ENCODE measurements at regions not wholly inside any gene's neighbourhood (a gene's known extent, or its start where the extent isn't known, plus 50 kb on each side); places are given as distances from the start of the nearest gene placed in this dataset.
A peak's percentile ranks its signal among the peaks of the same experiment; 100 is the strongest.

DNA sequence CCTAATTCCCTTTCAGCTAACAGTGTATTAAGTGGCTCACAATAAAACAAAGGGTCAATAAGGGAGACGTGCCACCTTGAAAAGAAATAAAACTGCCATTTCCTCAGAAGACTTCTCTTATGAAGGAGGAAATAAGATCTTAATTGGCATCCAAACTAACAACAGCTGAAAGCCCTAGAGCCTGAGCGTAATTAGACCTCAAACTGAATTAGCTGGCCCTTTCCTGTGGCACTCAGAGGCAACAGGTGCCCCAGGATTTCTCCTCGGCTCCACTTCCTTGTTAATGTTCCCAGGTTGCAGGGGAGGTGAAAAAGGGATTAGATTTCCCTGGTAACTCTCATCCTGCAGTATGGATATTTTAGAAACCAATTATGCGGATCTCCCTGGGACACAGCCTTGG is 804.3 kb downstream of the DCDC2C start:
- peaks cover 35% of the 10 kb centered on the region for H3K4me1 Mint-ChIP-seq (ENCODE audit: low read depth)
- no peak for DNase-seq (ENCODE audit: low spot score)
- no peak for TF ChIP-seq CTCF (IDR thresholded peaks at IDR 0.05)
- peaks cover 21% of the 10 kb centered on the region for H3K9me3 Mint-ChIP-seq (ENCODE audit: low read depth)
- no peaks in the 10 kb centered on the region for H3K36me3 Mint-ChIP-seq (ENCODE audit: low read depth)
- no peak overlapping the region for H3K4me3 Mint-ChIP-seq (ENCODE audit: unreplicated experiment)
- no peak overlapping the region for H3K27ac Mint-ChIP-seq (ENCODE audit: unreplicated experiment)
- no peaks in the 10 kb centered on the region for H3K27me3 Mint-ChIP-seq (ENCODE audit: low read depth)

DNA sequence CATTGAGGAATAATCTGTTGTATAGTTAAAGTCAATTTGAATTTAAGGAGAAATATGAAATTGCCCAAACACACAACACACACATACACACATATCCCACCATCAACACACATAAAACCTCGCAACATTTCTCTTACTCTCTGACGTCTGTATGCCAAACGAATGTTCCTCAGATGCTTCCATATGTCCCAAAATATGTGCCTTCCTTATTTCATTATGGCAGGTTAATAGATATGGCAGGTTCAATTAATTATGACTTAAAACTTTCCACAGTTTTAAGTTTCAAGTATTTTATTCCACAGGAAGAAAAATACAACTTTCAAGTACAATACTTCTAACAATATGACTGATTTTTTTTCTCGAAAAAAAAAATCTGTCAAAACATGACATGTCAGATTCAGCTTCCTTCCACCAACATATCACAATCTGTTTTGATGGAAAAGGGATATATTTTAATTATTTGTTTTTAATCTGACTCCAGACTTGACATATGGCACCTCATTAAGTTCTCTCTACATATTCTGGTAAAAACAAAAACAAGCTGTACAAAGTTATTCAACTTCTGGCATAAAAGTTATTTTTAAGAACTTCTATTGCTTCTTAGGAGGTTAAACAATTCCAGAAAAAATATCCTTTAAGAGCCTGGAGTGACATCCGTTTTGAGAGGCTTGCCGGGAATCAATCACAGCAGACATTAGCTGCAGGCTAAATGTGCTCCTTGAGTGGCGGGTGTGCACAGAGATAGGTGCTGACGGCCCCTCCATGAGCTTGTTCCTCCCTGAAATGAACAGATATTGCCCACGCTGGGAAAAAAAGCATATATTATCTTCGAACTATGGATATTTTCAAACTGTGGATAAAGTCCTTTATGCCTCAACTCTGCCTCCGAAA is 812.7 kb downstream of the DCDC2C start:
- no peak for DNase-seq (ENCODE audit: low spot score)
- Mint-ChIP-seq H3K27me3 (ENCODE audit: low read depth) (no peaks in the 10 kb centered on the region), H3K27ac (ENCODE audit: unreplicated experiment) (peak overlapping the region; percentile 34), H3K4me3 (ENCODE audit: unreplicated experiment) (peak overlapping the region; percentile 23), H3K4me1 (ENCODE audit: low read depth) (peaks cover 70% of the 10 kb centered on the region), H3K9me3 (ENCODE audit: low read depth) (peaks cover 15% of the 10 kb centered on the region), H3K36me3 (ENCODE audit: low read depth) (no peaks in the 10 kb centered on the region)
- no peak for TF ChIP-seq CTCF (IDR thresholded peaks at IDR 0.05)

- no peak overlapping the region for H3K4me3 Mint-ChIP-seq (ENCODE audit: unreplicated experiment)
- TF ChIP-seq CTCF (IDR thresholded peaks at IDR 0.05): no peak
- no peak overlapping the region for H3K27ac Mint-ChIP-seq (ENCODE audit: unreplicated experiment)
- H3K9me3 Mint-ChIP-seq (ENCODE audit: low read depth): peaks cover 13% of the 10 kb centered on the region
- DNase-seq (ENCODE audit: low spot score): no peak
- H3K4me1 Mint-ChIP-seq (ENCODE audit: low read depth): peaks cover 63% of the 10 kb centered on the region
- no peaks in the 10 kb centered on the region for H3K36me3 Mint-ChIP-seq (ENCODE audit: low read depth)
- H3K27me3 Mint-ChIP-seq (ENCODE audit: low read depth): no peaks in the 10 kb centered on the region
These were observed 815.2 kb downstream of the DCDC2C start for GRCh38 chr2:4518596-4518995.

DNA sequence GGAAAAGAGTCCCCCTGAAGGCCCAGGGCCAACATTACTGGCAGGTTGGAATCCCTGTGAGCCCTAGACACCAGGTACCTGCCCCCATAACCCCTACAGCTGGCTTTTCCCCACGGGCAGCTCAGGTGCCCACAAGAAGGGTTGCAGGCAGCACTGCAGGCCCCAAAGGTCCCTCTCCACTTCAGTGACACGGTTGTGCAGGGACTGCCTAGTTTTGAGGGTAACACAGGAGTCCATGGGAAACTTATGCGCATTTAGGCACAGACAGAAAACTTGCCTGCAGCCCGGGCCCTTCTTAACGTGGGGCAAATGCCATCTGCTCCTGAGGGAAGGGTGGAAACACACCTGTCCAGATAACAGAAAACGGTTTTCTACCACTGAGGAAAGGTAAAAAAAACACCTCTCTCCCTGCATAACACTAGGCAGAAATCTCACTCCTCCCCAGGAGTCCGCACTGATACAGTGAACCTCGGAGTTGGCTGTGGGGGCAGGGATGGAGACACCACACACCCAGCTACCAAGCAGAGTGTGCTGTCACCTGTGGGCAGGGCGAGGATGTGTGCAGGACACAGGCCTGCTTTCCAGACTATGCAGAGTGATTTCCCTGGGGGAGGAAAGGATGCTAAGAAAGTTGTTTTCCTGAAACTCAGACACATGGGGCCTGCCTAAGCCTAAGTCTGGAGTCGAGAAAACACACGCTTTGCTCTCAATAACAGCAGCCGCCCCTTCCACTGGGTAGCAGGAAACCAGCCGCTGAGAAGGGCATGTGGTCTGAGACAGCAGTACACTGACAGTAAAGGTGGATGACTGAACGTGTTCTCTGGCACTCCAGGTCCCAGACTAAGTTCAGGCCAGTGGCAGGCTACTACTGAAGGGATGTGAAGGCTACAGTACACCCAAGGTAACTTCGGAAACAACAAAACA is 819.4 kb downstream of the DCDC2C start:
- Mint-ChIP-seq H3K27me3 (ENCODE audit: low read depth) (no peaks in the 10 kb centered on the region), H3K9me3 (ENCODE audit: low read depth) (peaks cover 16% of the 10 kb centered on the region), H3K4me1 (ENCODE audit: low read depth) (peaks cover 36% of the 10 kb centered on the region), H3K27ac (ENCODE audit: unreplicated experiment) (no peak overlapping the region), H3K4me3 (ENCODE audit: unreplicated experiment) (no peak overlapping the region), H3K36me3 (ENCODE audit: low read depth) (peaks cover 2% of the 10 kb centered on the region)
- no peak for TF ChIP-seq CTCF (IDR thresholded peaks at IDR 0.05)
- DNase-seq (ENCODE audit: low spot score): no peak

DNA sequence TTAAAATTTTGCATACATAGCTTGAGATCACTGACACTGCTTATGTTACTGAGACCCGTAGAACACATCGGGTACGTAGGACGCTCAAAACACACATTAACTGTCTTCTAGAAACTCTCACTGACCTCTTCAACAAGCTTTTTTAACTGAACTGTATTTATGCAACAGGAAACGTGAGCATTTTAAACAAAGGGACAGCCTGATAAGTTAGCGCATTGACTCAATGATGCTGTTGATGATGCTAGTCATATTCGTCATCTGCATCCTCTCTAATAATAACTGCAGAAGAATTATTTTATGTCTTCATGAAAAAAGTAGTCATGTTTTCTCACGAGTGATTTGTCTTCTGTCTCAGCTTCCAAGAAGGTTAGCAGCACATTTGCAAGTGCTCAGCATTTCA is 824.0 kb downstream of the DCDC2C start:
- peaks cover 13% of the 10 kb centered on the region for H3K4me1 Mint-ChIP-seq (ENCODE audit: low read depth)
- no peak overlapping the region for H3K4me3 Mint-ChIP-seq (ENCODE audit: unreplicated experiment)
- peaks cover 16% of the 10 kb centered on the region for H3K9me3 Mint-ChIP-seq (ENCODE audit: low read depth)
- H3K36me3 Mint-ChIP-seq (ENCODE audit: low read depth): peaks cover 4% of the 10 kb centered on the region
- no peak for TF ChIP-seq CTCF (IDR thresholded peaks at IDR 0.05)
- DNase-seq (ENCODE audit: low spot score): no peak
- no peak overlapping the region for H3K27ac Mint-ChIP-seq (ENCODE audit: unreplicated experiment)
- H3K27me3 Mint-ChIP-seq (ENCODE audit: low read depth): no peaks in the 10 kb centered on the region
